GM23338 (cell line): ENCODE measurements at regions not wholly inside any gene's neighbourhood (a gene's known extent, or its start where the extent isn't known, plus 50 kb on each side); places are given as distances from the start of the nearest gene placed in this dataset.

ENCODE experiments used
- ATAC-seq: fragments of 200-7000 bp; cut with Tn5 transposase; 3 replicates; pipeline ENCODE4 v1.9.1; 2020
- DNase-seq: peaks from one replicate; pipeline ENCODE4 v3.0.0-alpha.2; 2015; ENCODE audit warnings: low spot score
- H2AFZ ChIP-seq: fragments of 200-600 bp; sonication (generic); 2 replicates; pipeline ENCODE4 v1.8.0; 2016; ENCODE audit warnings: antibody characterized with exemption, mild to moderate bottlenecking, moderate library complexity
- H3F3A ChIP-seq: fragments of 200-600 bp; sonication (generic); replicated peaks from 2 replicates; pipeline ENCODE4 v1.8.0; 2017; ENCODE audit warnings: antibody characterized with exemption, mixed run types, low read depth
- H3K27ac ChIP-seq: fragments of 200-600 bp; sonication (generic); 2 replicates; pipeline ENCODE4 v1.6.1; 2016; ENCODE audit warnings: low read depth
- H3K27me3 ChIP-seq: fragments of 200-600 bp; sonication (generic); 2 replicates; pipeline ENCODE4 v1.8.0; 2016; ENCODE audit warnings: mild to moderate bottlenecking, mixed run types, moderate library complexity; ENCODE audit not compliant: insufficient read depth
- H3K36me3 ChIP-seq: fragments of 200-600 bp; sonication (generic); 2 replicates; pipeline ENCODE4 v1.8.0; 2016; ENCODE audit warnings: mild to moderate bottlenecking; ENCODE audit not compliant: insufficient read depth
- H3K4me1 ChIP-seq: fragments of 200-600 bp; sonication (generic); 2 replicates; pipeline ENCODE4 v1.8.0; 2016; ENCODE audit warnings: mild to moderate bottlenecking, moderate library complexity; ENCODE audit not compliant: insufficient read depth
- H3K4me2 ChIP-seq: fragments of 200-600 bp; sonication (generic); 2 replicates; pipeline ENCODE4 v1.7.1; 2017; ENCODE audit warnings: mixed run types
- H3K4me3 ChIP-seq: fragments of 200-600 bp; sonication (generic); 2 replicates; pipeline ENCODE4 v1.6.1; 2016; ENCODE audit warnings: mixed run types
- H3K79me2 ChIP-seq: fragments of 200-600 bp; sonication (generic); replicated peaks from 2 replicates; pipeline ENCODE4 v1.8.0; 2017; ENCODE audit warnings: mild to moderate bottlenecking; ENCODE audit not compliant: insufficient read depth
- H3K9me2 ChIP-seq: fragments of 200-600 bp; sonication (generic); 2 replicates; pipeline ENCODE4 v1.8.0; 2017; ENCODE audit not compliant: insufficient read depth
- H4K20me1 ChIP-seq: fragments of 200-600 bp; sonication (generic); replicated peaks from 2 replicates; pipeline ENCODE4 v1.8.0; 2017; ENCODE audit warnings: mild to moderate bottlenecking; ENCODE audit not compliant: insufficient read depth
- H3K27ac Mint-ChIP-seq: 2 replicates; pipeline ENCODE4 v1.8.0; 2020; ENCODE audit warnings: inconsistent platforms, mild to moderate bottlenecking, moderate library complexity, mixed read lengths
- H3K27me3 Mint-ChIP-seq: 3 replicates; pipeline ENCODE4 v1.8.0; 2022; ENCODE audit warnings: low read depth, mild to moderate bottlenecking, moderate library complexity, mixed read lengths, inconsistent platforms; ENCODE audit not compliant: insufficient read depth, poor library complexity
- H3K36me3 Mint-ChIP-seq: 3 replicates; pipeline ENCODE4 v1.8.0; 2021; ENCODE audit warnings: low read depth, mild to moderate bottlenecking, inconsistent platforms, moderate library complexity, mixed read lengths
- H3K4me1 Mint-ChIP-seq: 3 replicates; pipeline ENCODE4 v1.8.0; 2020; ENCODE audit warnings: mild to moderate bottlenecking, inconsistent platforms, mixed read lengths
- H3K4me3 Mint-ChIP-seq: 3 replicates; pipeline ENCODE4 v1.8.0; 2021; ENCODE audit warnings: moderate library complexity, mild to moderate bottlenecking, inconsistent platforms, mixed read lengths
- H3K9me3 Mint-ChIP-seq: 3 replicates; pipeline ENCODE4 v1.8.0; 2020; ENCODE audit warnings: moderate library complexity, mild to moderate bottlenecking, inconsistent platforms, mixed read lengths
- CREB1 ChIP-seq: fragments of 250-450 bp; sonication (Bioruptor Pico); IDR thresholded peaks from 2 replicates; pipeline ENCODE4 v1.5.0; 2020; ENCODE audit warnings: low read depth, mild to moderate bottlenecking, moderate library complexity
- CTCF ChIP-seq, 2 experiments: fragments of 200-600 bp in 1 of 2; sonication (generic) in 1 of 2; conservative IDR thresholded peaks; 2 replicates each; pipeline versions ENCODE4 v1.5.1 to v1.6.1; 2016 to 2017; ENCODE audit warnings: antibody characterized with exemption in 2 of 2, low read depth in 2 of 2, mild to moderate bottlenecking in 2 of 2, moderate library complexity in 1 of 2
- EZH2 ChIP-seq: fragments of 200-600 bp; sonication (generic); IDR thresholded peaks from one replicate; pipeline ENCODE4 v1.8.0; 2017; ENCODE audit warnings: antibody characterized with exemption, mild to moderate bottlenecking, low read depth; ENCODE audit not compliant: unreplicated experiment
- EZH2phosphoT487 ChIP-seq: fragments of 200-600 bp; sonication (generic); IDR thresholded peaks from one replicate; pipeline ENCODE4 v1.8.1; 2018; ENCODE audit warnings: antibody characterized with exemption; ENCODE audit not compliant: unreplicated experiment
- JUNB ChIP-seq: IDR thresholded peaks from one replicate; pipeline ENCODE4 v1.6.1; 2016; ENCODE audit warnings: antibody characterized with exemption; ENCODE audit not compliant: unreplicated experiment
- NANOG ChIP-seq: IDR thresholded peaks from 2 replicates; pipeline ENCODE4 v1.6.1; 2016; ENCODE audit warnings: antibody characterized with exemption, borderline replicate concordance
- POLR2AphosphoS5 ChIP-seq: IDR thresholded peaks from 2 replicates; pipeline ENCODE4 v1.6.1; 2016; ENCODE audit warnings: antibody characterized with exemption, low read depth
- STAT1 ChIP-seq: IDR thresholded peaks from one replicate; pipeline ENCODE4 v1.6.1; 2016; ENCODE audit warnings: antibody characterized with exemption; ENCODE audit not compliant: unreplicated experiment
- ZNF114 ChIP-seq: fragments of 250-450 bp; sonication (Bioruptor Pico); IDR thresholded peaks from 2 replicates; pipeline ENCODE4 v1.5.0; 2020; ENCODE audit warnings: mild to moderate bottlenecking, moderate library complexity
- ZNF331 ChIP-seq: fragments of 250-450 bp; sonication (Bioruptor Pico); IDR thresholded peaks from 2 replicates; pipeline ENCODE4 v1.5.0; 2020; ENCODE audit warnings: low read depth, mild to moderate bottlenecking, moderate library complexity
- ZNF462 ChIP-seq: fragments of 250-450 bp; sonication (Bioruptor Pico); IDR thresholded peaks from 2 replicates; pipeline ENCODE4 v1.5.0; 2020; ENCODE audit warnings: mild to moderate bottlenecking, moderate library complexity
- TF ChIP-seq, protein P1 (sequence below): IDR thresholded peaks from 2 replicates; pipeline ENCODE4 v1.6.1; 2016; ENCODE audit warnings: antibody characterized with exemption
- TF ChIP-seq, protein P2 (sequence below): IDR thresholded peaks from one replicate; pipeline ENCODE4 v1.6.1; 2018; ENCODE audit warnings: antibody characterized with exemption; ENCODE audit not compliant: unreplicated experiment

- no peak overlapping the region for H3K4me3 Mint-ChIP-seq
- Histone ChIP-seq H3K79me2 (no peaks in the 10 kb centered on the region), H3K4me3 (no peak overlapping the region), H3K4me1 (peaks cover 9% of the 10 kb centered on the region), H3K36me3 (no peaks in the 10 kb centered on the region), H3K4me2 (no peak overlapping the region), H3K9me2 (no peaks in the 10 kb centered on the region; the same call in 1 of the 2 replicates), H4K20me1 (no peaks in the 10 kb centered on the region), H3K27me3 (no peaks in the 10 kb centered on the region), H3K27ac (no peak overlapping the region), H2AFZ (no peak overlapping the region), H3F3A (no peaks in the 10 kb centered on the region)
- no peaks in the 10 kb centered on the region for H3K36me3 Mint-ChIP-seq
- no peak for DNase-seq
- H3K27ac Mint-ChIP-seq = no peak overlapping the region
- peaks cover 6% of the 10 kb centered on the region for H3K4me1 Mint-ChIP-seq
- TF ChIP-seq JUNB = no peak
- TF ChIP-seq CTCF (conservative IDR thresholded peaks at IDR 0.05; ENCODE audit: low read depth in 2 of 2) = no peak
- no peak for TF ChIP-seq POLR2AphosphoS5
- TF ChIP-seq ZNF462 = no peak
- no peak for TF ChIP-seq CREB1 (CRISPR knock-in tag)
- TF ChIP-seq, protein P1, sequence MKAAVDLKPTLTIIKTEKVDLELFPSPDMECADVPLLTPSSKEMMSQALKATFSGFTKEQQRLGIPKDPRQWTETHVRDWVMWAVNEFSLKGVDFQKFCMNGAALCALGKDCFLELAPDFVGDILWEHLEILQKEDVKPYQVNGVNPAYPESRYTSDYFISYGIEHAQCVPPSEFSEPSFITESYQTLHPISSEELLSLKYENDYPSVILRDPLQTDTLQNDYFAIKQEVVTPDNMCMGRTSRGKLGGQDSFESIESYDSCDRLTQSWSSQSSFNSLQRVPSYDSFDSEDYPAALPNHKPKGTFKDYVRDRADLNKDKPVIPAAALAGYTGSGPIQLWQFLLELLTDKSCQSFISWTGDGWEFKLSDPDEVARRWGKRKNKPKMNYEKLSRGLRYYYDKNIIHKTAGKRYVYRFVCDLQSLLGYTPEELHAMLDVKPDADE = no peak
- no peak for TF ChIP-seq NANOG
- TF ChIP-seq, protein P2, sequence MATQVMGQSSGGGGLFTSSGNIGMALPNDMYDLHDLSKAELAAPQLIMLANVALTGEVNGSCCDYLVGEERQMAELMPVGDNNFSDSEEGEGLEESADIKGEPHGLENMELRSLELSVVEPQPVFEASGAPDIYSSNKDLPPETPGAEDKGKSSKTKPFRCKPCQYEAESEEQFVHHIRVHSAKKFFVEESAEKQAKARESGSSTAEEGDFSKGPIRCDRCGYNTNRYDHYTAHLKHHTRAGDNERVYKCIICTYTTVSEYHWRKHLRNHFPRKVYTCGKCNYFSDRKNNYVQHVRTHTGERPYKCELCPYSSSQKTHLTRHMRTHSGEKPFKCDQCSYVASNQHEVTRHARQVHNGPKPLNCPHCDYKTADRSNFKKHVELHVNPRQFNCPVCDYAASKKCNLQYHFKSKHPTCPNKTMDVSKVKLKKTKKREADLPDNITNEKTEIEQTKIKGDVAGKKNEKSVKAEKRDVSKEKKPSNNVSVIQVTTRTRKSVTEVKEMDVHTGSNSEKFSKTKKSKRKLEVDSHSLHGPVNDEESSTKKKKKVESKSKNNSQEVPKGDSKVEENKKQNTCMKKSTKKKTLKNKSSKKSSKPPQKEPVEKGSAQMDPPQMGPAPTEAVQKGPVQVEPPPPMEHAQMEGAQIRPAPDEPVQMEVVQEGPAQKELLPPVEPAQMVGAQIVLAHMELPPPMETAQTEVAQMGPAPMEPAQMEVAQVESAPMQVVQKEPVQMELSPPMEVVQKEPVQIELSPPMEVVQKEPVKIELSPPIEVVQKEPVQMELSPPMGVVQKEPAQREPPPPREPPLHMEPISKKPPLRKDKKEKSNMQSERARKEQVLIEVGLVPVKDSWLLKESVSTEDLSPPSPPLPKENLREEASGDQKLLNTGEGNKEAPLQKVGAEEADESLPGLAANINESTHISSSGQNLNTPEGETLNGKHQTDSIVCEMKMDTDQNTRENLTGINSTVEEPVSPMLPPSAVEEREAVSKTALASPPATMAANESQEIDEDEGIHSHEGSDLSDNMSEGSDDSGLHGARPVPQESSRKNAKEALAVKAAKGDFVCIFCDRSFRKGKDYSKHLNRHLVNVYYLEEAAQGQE = no peak
- TF ChIP-seq STAT1 = no peak
- no peak for TF ChIP-seq ZNF331
- no peak for TF ChIP-seq EZH2phosphoT487
- no peak for TF ChIP-seq ZNF114 (CRISPR knock-in tag)
- no peak for TF ChIP-seq EZH2
- no peak for ATAC-seq
- H3K27me3 Mint-ChIP-seq = no peaks in the 10 kb centered on the region
- no peaks in the 10 kb centered on the region; the same call in 2 of the 3 replicates for H3K9me3 Mint-ChIP-seq
Observed at GRCh38 chr3:170719300-170719699, 133.4 kb upstream of the SLC7A14 start.
